Stomach (tissue), 8 donors: ENCODE measurements at regions not wholly inside any gene's neighbourhood (a gene's known extent, or its start where the extent isn't known, plus 50 kb on each side); places are given as distances from the start of the nearest gene placed in this dataset.

ENCODE experiments used
- DNase-seq, 2 donors: peaks; one replicate each; pipeline versions ENCODE4 v3.0.0 to v3.0.0-alpha.2; 2013 to 2019
- H3K27ac ChIP-seq, 5 donors: fragments of 200-600 bp in 4 of 5; sonication (generic) in 4 of 5; one replicate each; pipeline ENCODE4 v1.5.1; 2013 to 2019; ENCODE audit warnings: mild to moderate bottlenecking in 1 of 5, moderate library complexity in 1 of 5
- H3K27me3 ChIP-seq, 3 donors: fragments of 200-600 bp; sonication (generic); one replicate each; pipeline ENCODE4 v1.5.1; 2017 to 2019; ENCODE audit warnings: mixed run types in 1 of 3
- H3K36me3 ChIP-seq, 4 donors: fragments of 200-600 bp; sonication (generic); 1 replicate in 3 of 4; 2 replicates in 1 of 4; pipeline ENCODE4 v1.5.1; 2016 to 2019
- H3K4me1 ChIP-seq, 4 donors: fragments of 200-600 bp; sonication (generic); one replicate each; pipeline ENCODE4 v1.5.1; 2016 to 2019
- H3K4me3 ChIP-seq, 4 donors: fragments of 200-600 bp; sonication (generic) in 3 of 4; one replicate each; pipeline ENCODE4 v1.5.1; 2016 to 2019; ENCODE audit warnings: mild to moderate bottlenecking in 1 of 4
- H3K9me3 ChIP-seq, 4 donors: fragments of 200-600 bp; sonication (generic); one replicate each; pipeline ENCODE4 v1.5.1; 2016 to 2019
- CTCF ChIP-seq, 7 experiments: fragments of 450-650 bp in 4 of 7; fragments of 200-600 bp in 3 of 7; sonication (generic) in 3 of 7; IDR thresholded peaks; one replicate each; pipeline ENCODE4 v1.5.1; 2016 to 2019; ENCODE audit warnings: antibody characterized with exemption in 7 of 7, control low read depth in 2 of 7, mild to moderate bottlenecking in 1 of 7
- EP300 ChIP-seq: sonication (generic); formaldehyde crosslinking; IDR thresholded peaks from one replicate; pipeline ENCODE4 v1.6.1; 2017; ENCODE audit warnings: antibody characterized with exemption
- POLR2A ChIP-seq, 4 donors: fragments of 450-650 bp; IDR thresholded peaks; one replicate each; pipeline ENCODE4 v1.6.1; 2016; ENCODE audit warnings: antibody characterized with exemption in 4 of 4, control low read depth in 2 of 4, mild to moderate bottlenecking in 1 of 4, moderate library complexity in 1 of 4
- POLR2AphosphoS5 ChIP-seq, 3 donors: sonication (generic); formaldehyde crosslinking; IDR thresholded peaks; one replicate each; pipeline ENCODE4 v1.6.1; 2016; ENCODE audit warnings: antibody characterized with exemption in 3 of 3
- WGBS, 5 donors: extraction: QIAGEN DNeasy Blood & Tissue Kit in 3 of 5; methylation state at CpG; one replicate each; pipeline versions ENCODE4 v1.1.5 to v1.1.7; 2013 to 2018; 5-methylcytosine and 5-hydroxymethylcytosine counted together
- intact Hi-C: fragments of 100-400 bp; cut with DNase I; formaldehyde crosslinking; loops from one replicate; pipeline ENCODE4 v1.15.1; 2023; ENCODE audit warnings: low total_unique reads
- donor health status: healthy with polysubstance abuse.
- donor health status: Bipolar disorder and iron deficiency.
- donor health status: healthy.

GRCh38 chr10:113444766-113445365 lies 108.0 kb upstream of the HABP2 start:
- TF ChIP-seq POLR2A (IDR thresholded peaks at IDR 0.05): no peak
- TF ChIP-seq EP300: no peak
- TF ChIP-seq POLR2AphosphoS5 (IDR thresholded peaks at IDR 0.05): no peak
- TF ChIP-seq CTCF (IDR thresholded peaks at IDR 0.05): no peak
- WGBS, 5 donors: 65 to 85% (median 76%) methylated on average over 3 of the region's 3 CpGs
- H3K9me3 ChIP-seq: no peaks in the 10 kb centered on the region

GRCh38 chr10:113445736-113446135 lies 107.1 kb upstream of the HABP2 start:
- Histone ChIP-seq H3K4me1 (peaks cover 0 to 8% (median 5%) of the 10 kb centered on the region in 4 donors), H3K4me3 (no peak overlapping the region), H3K27ac (no peak overlapping the region), H3K36me3 (no peaks in the 10 kb centered on the region), H3K27me3 (no peaks in the 10 kb centered on the region), H3K9me3 (no peaks in the 10 kb centered on the region)
- WGBS, 5 donors: 83 to 93% (median 91%) methylated on average over 5 of the region's 5 CpGs
- TF ChIP-seq EP300: no peak
- no peak for TF ChIP-seq CTCF (IDR thresholded peaks at IDR 0.05)
- TF ChIP-seq POLR2AphosphoS5 (IDR thresholded peaks at IDR 0.05): no peak
- no peak for TF ChIP-seq POLR2A (IDR thresholded peaks at IDR 0.05)
- intact Hi-C loops: no loop called here
- no peak for DNase-seq

More at GRCh38 chr10:113444766-113445365, 108.0 kb upstream of the HABP2 start:
- Histone ChIP-seq H3K36me3 (no peaks in the 10 kb centered on the region), H3K4me1 (peaks cover 0 to 8% (median 5%) of the 10 kb centered on the region in 4 donors), H3K27me3 (no peaks in the 10 kb centered on the region), H3K27ac (no peak overlapping the region), H3K4me3 (no peak overlapping the region)
- no peak for DNase-seq
- intact Hi-C loops: no loop called here

DNA sequence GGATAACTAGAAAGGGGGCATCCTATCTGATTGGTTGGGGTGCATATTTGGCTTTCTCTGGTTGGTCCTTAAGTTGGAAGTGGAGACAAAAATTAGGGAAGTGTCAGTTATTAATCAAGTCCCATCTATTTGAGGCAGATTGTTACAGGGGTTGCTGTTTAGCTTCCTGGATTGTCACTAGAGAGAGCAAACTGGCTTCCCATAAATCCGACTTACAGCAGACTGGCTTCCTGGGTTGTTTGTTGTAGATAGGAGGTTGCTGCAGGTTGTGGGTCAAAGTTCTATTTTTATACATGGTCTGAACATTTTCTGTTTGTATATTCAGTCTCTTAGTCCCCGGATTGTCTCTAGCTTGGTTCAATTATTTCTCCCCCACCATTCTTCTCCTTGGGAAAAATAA lies 106.1 kb upstream of the HABP2 start:
- peaks cover 0 to 8% (median 5%) of the 10 kb centered on the region in 4 donors for H3K4me1 ChIP-seq
- no peak overlapping the region for H3K27ac ChIP-seq
- no peaks in the 10 kb centered on the region for H3K36me3 ChIP-seq
- intact Hi-C loops: no loop called here
- H3K9me3 ChIP-seq: no peaks in the 10 kb centered on the region
- no peak overlapping the region for H3K4me3 ChIP-seq
- TF ChIP-seq POLR2AphosphoS5 (IDR thresholded peaks at IDR 0.05) (no peak), CTCF (IDR thresholded peaks at IDR 0.05) (no peak), EP300 (no peak), POLR2A (IDR thresholded peaks at IDR 0.05) (no peak)
- DNase-seq: no peak
- 21 to 37% (median 33%) methylated on average over 2 of the region's 2 CpGs for WGBS, 5 donors
- H3K27me3 ChIP-seq: no peaks in the 10 kb centered on the region

GRCh38 chr10:113447278-113447677 lies 105.6 kb upstream of the HABP2 start:
- intact Hi-C loops: no loop called here
- Histone ChIP-seq H3K4me1 (peaks cover 0 to 8% (median 5%) of the 10 kb centered on the region in 4 donors), H3K27ac (no peak overlapping the region), H3K27me3 (no peaks in the 10 kb centered on the region), H3K4me3 (no peak overlapping the region), H3K9me3 (no peaks in the 10 kb centered on the region), H3K36me3 (no peaks in the 10 kb centered on the region)
- TF ChIP-seq CTCF (IDR thresholded peaks at IDR 0.05) (no peak), EP300 (no peak), POLR2AphosphoS5 (IDR thresholded peaks at IDR 0.05) (no peak), POLR2A (IDR thresholded peaks at IDR 0.05) (no peak)
- no peak for DNase-seq
- 32 to 71% (median 45%) methylated on average over 1 of the region's 1 CpG for WGBS, 5 donors
